ENCODE measurements at regions not wholly inside any gene's neighbourhood (a gene's known extent, or its start where the extent isn't known, plus 50 kb on each side); places are given as distances from the start of the nearest gene placed in this dataset.
A peak's percentile ranks its signal among the peaks of the same experiment; 100 is the strongest.

DNA sequence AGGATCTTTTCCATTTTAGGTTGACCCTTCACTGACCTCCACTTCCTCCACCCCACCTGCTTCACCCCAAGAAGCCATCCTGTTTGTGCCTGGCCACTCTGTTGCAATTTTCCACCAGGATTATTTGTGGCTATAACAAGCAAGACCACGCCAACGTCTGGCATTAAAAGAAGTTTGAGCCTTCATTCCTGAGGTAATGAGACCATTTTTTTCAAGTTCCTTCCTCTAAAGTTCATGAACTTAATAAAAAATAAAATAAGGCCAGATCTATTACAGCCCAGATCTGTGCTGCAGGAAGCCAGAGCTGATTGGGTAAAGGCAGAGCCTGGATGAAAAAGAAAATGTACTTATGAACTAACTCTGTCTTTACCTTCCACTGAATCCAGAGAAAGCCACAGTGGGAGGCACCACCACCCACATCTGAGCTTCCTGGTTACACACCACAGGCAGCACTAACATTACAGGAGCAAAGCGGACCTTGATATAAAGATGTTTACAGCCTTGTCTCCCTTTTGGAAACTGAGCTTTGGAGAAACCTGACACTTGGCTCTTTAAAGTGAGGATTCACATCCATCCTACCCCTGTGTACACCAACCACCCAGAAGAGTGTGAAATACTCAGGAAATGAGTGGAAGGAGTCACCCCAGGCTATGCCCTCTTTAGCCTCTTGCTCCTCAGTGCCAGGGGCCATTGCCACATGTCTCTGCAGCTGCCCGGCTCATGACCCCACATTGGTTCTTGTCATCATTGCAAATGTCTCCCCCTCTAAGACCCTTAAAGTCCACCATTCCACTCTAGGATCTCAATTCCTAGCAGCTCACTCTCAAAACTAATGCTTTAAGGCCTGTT, 293.6 kb downstream of the PLPP3 start:
- no peak for DNase-seq (ENCODE audit: low spot score)
- Histone ChIP-seq H3F3A (ENCODE audit: low read depth) (no peaks in the 10 kb centered on the region), H3K4me1 (peaks cover 4% of the 10 kb centered on the region), H2AFZ (replicated peaks) (no peak overlapping the region), H4K20me1 (ENCODE audit: low read depth) (no peaks in the 10 kb centered on the region), H3K27me3 (no peaks in the 10 kb centered on the region), H3K27ac (no peak overlapping the region), H3K36me3 (no peaks in the 10 kb centered on the region), H3K4me2 (no peak overlapping the region), H3K9me3 (ENCODE audit: low read depth) (no peaks in the 10 kb centered on the region), H3K9ac (no peak overlapping the region), H3K4me3 (no peak overlapping the region), H3K79me2 (ENCODE audit: low read depth) (no peaks in the 10 kb centered on the region)
- H3K9me3 Mint-ChIP-seq, result peaks cover 3% of the 10 kb centered on the region
- H3K36me3 Mint-ChIP-seq, result no peaks in the 10 kb centered on the region
- H3K4me1 Mint-ChIP-seq, result peaks cover 12% of the 10 kb centered on the region
- no peak overlapping the region for H3K27ac Mint-ChIP-seq
- peaks cover 2% of the 10 kb centered on the region for H3K27me3 Mint-ChIP-seq (ENCODE audit: insufficient read depth, low read depth)
- no peak overlapping the region for H3K4me3 Mint-ChIP-seq
- TF ChIP-seq EZH2phosphoT487 (IDR thresholded peaks at IDR 0.05) (no peak), EZH2 (IDR thresholded peaks at IDR 0.05) (no peak)
- TF ChIP-seq, protein P1, sequence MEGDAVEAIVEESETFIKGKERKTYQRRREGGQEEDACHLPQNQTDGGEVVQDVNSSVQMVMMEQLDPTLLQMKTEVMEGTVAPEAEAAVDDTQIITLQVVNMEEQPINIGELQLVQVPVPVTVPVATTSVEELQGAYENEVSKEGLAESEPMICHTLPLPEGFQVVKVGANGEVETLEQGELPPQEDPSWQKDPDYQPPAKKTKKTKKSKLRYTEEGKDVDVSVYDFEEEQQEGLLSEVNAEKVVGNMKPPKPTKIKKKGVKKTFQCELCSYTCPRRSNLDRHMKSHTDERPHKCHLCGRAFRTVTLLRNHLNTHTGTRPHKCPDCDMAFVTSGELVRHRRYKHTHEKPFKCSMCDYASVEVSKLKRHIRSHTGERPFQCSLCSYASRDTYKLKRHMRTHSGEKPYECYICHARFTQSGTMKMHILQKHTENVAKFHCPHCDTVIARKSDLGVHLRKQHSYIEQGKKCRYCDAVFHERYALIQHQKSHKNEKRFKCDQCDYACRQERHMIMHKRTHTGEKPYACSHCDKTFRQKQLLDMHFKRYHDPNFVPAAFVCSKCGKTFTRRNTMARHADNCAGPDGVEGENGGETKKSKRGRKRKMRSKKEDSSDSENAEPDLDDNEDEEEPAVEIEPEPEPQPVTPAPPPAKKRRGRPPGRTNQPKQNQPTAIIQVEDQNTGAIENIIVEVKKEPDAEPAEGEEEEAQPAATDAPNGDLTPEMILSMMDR (IDR thresholded peaks at IDR 0.05), result no peak

- Histone ChIP-seq H3K9ac (no peak overlapping the region), H3K4me1 (no peaks in the 10 kb centered on the region), H3K27ac (no peak overlapping the region), H2AFZ (replicated peaks) (no peak overlapping the region), H3K79me2 (ENCODE audit: low read depth) (no peaks in the 10 kb centered on the region), H3K4me2 (no peak overlapping the region), H3K9me3 (ENCODE audit: low read depth) (no peaks in the 10 kb centered on the region), H3K36me3 (no peaks in the 10 kb centered on the region), H3K27me3 (no peaks in the 10 kb centered on the region), H3F3A (ENCODE audit: low read depth) (no peaks in the 10 kb centered on the region), H3K4me3 (no peak overlapping the region), H4K20me1 (ENCODE audit: low read depth) (no peaks in the 10 kb centered on the region)
- H3K27ac Mint-ChIP-seq, result no peak overlapping the region
- peaks cover 3% of the 10 kb centered on the region for H3K9me3 Mint-ChIP-seq
- H3K36me3 Mint-ChIP-seq, result no peaks in the 10 kb centered on the region
- no peak overlapping the region for H3K4me3 Mint-ChIP-seq
- peak; percentile 11 for DNase-seq (ENCODE audit: low spot score)
- TF ChIP-seq EZH2phosphoT487 (IDR thresholded peaks at IDR 0.05), result no peak
- TF ChIP-seq, protein P1 (IDR thresholded peaks at IDR 0.05), result no peak
- TF ChIP-seq EZH2 (IDR thresholded peaks at IDR 0.05), result no peak
- H3K27me3 Mint-ChIP-seq (ENCODE audit: insufficient read depth, low read depth), result peaks cover 4% of the 10 kb centered on the region
- H3K4me1 Mint-ChIP-seq, result peaks cover 7% of the 10 kb centered on the region
These were observed 294.4 kb downstream of the PLPP3 start for GRCh38 chr1:56284928-56285327.

DNA sequence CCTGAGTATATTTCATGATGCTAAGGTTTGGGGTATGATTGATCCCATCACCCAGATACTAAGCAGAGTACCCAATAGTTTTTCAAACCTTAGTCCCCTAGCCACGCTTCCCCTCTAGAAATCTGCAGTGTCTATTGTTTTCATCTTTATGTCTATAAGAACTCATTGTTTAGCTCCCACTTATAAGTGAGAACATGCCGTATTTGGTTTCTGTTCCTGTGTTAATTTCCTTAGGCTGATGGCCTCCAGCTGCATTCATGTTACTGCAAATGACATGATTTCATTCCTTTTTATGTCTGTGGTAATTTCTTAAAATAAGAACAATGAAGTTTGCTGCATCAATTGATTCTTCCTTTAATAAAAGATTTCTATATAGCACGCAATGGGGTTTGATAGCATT, 301.3 kb downstream of the PLPP3 start:
- no peak overlapping the region for H3K4me2 ChIP-seq
- Mint-ChIP-seq H3K36me3 (no peaks in the 10 kb centered on the region), H3K27ac (no peak overlapping the region), H3K4me3 (no peak overlapping the region), H3K27me3 (ENCODE audit: insufficient read depth, low read depth) (peaks cover 6% of the 10 kb centered on the region), H3K4me1 (no peaks in the 10 kb centered on the region), H3K9me3 (peaks cover 5% of the 10 kb centered on the region)
- H3F3A ChIP-seq (ENCODE audit: low read depth), result no peaks in the 10 kb centered on the region
- DNase-seq (ENCODE audit: low spot score), result no peak
- no peaks in the 10 kb centered on the region for H3K36me3 ChIP-seq
- H4K20me1 ChIP-seq (ENCODE audit: low read depth), result no peaks in the 10 kb centered on the region
- H3K27me3 ChIP-seq, result no peaks in the 10 kb centered on the region
- no peak overlapping the region for H3K9ac ChIP-seq
- H3K4me1 ChIP-seq, result no peaks in the 10 kb centered on the region
- no peak overlapping the region for H3K4me3 ChIP-seq
- TF ChIP-seq EZH2phosphoT487 (IDR thresholded peaks at IDR 0.05), result no peak
- TF ChIP-seq, protein P1 (IDR thresholded peaks at IDR 0.05), result no peak
- no peak for TF ChIP-seq EZH2 (IDR thresholded peaks at IDR 0.05)
- H3K27ac ChIP-seq, result no peak overlapping the region
- no peaks in the 10 kb centered on the region for H3K79me2 ChIP-seq (ENCODE audit: low read depth)
- H3K9me3 ChIP-seq (ENCODE audit: low read depth), result no peaks in the 10 kb centered on the region
- no peak overlapping the region for H2AFZ ChIP-seq (replicated peaks)

Measured in neural progenitor cell (in vitro differentiated cells).